Activated gamma-delta T cell treated with anti-CD3 and anti-CD28 coated beads, Interleukin-2, amount 50 U/mL, for 16 hours (primary cell): ENCODE measurements at regions not wholly inside any gene's neighbourhood (a gene's known extent, or its start where the extent isn't known, plus 50 kb on each side); places are given as distances from the start of the nearest gene placed in this dataset.
"Not testable (repeated sequence)": the region's sequence is repeated elsewhere in the genome, so short reads cannot be mapped to it uniquely, and the experiment has no call there.

ENCODE experiments used
- DNase-seq: peaks from one replicate; pipeline ENCODE4 v3.0.0-alpha.2; 2020; ENCODE audit warnings: low read depth

DNA sequence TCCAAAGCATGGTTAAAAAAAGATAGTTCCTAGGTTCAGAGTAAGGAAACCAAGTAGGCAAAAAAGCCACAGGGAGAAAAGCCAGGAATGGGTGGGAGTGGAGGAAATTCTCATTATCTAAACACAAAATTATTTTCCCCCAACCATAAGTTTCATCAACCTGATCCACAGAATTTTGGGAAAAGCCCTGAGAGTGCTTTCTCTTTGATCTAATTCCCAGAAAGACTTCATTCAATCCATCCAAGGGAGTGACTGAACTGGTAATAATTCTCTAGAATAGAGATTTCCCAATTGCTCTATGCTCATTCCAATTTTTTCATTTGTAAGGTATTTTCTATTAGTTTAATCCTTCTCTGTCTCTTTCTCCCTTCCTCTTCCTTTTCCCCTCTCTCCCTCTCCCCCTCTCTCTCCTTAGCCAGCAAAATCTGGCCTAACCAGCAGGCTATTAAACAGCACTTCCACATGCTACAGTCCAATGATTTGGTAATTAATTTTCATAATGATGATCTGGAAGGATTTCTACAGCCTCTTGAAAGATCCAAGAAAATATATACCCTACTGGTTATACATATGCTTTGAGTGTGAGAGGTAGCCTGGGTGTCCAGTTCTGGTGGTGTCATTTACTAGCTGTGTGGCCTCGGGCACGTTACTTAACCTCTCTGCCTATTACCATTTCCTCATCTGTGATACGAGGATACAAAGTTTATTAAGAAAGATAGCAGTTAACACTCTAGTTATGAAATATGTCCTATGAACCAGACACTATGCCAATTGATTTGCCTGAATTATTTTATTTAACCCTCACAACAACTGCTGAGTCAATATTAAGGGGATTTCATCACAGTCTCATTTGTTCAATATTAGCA is 251.5 kb upstream of the RASGEF1B start:
- no peak for DNase-seq

DNA sequence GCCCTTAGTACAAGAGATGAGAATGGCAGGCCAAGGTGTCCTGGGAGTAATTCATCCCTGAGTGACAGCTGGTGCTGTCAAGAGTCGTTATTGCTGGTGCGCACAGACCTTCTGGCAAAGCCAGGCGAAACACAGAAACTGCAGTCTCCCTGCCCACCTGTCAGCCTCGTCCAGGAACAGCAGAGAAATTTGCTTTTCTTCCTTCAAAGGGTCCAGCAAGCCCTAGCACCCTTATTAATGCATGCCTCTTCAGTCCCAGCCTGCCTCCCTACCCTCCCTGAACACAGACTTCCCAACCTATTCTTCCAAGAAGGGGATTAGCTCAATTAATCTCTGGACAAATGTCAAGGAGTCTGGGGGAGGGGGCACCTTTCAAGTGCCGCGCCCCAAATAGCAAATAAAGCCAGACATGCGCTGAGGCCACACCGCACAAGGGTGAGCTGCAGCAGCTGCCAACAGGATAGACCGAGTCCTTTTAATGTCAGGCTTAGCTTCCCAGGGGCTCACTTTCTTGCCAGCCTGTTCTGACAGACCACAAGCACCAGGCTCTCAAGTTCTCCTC is 250.7 kb upstream of the RASGEF1B start:
- no peak for DNase-seq

DNA sequence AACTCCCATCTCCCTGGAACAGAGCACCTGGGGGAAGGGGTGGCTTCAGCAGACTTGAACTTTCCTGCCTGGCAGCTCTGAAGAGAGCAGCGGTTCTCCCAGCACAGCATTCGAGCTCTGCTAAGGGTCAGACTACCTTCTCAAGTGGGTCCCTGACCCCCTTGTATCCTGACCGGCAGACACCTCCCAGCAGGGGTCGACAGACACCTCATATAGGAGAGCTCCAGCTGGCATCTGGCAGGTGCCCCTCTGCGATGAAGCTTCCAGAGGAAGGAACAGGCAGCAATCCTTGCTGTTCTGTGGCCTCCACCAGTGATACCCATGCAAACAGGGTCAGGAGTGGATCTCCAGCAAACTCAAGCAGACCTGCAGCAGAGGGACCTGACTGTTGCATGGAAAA is 244.1 kb upstream of the RASGEF1B start:
- no peak for DNase-seq

DNA sequence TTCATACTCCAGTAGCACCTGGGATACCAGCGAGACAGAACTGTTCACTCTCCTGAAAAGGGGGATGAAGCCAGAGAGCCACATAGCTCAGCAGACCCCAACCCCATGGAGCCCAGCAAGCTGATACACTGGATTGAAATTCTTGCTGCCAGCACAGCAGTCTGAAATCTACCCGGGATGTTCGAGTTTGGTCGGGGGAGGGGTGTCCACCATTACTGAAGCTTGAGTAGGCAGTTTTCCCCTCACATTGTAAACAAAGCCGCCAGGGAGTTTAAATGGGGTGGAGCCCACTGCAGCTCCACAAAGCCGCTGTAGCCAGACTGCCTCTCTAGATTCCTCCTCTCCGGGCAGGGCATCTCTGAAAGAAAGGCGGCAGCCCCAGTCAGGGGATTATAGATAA is 243.7 kb upstream of the RASGEF1B start:
- not testable (repeated sequence) for DNase-seq

DNA sequence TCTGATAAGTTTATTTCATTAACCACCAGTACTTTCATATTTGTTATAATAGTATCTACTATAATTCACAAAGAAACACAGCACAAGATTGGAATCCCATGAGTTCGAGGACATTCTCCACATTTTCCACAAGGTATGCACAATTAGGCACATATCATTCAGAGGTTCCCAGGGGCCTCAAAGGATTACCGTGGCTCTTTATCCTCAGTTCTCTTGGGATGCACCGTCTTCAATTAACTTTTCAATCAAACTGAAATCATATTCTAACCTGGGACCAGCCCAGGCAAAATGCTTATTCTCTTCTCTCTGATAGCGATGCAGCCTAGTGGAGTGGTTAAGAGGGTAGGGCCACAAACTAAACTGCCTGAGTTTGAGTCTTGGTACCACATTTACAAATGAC is 242.6 kb upstream of the RASGEF1B start:
- DNase-seq = no peak

DNA sequence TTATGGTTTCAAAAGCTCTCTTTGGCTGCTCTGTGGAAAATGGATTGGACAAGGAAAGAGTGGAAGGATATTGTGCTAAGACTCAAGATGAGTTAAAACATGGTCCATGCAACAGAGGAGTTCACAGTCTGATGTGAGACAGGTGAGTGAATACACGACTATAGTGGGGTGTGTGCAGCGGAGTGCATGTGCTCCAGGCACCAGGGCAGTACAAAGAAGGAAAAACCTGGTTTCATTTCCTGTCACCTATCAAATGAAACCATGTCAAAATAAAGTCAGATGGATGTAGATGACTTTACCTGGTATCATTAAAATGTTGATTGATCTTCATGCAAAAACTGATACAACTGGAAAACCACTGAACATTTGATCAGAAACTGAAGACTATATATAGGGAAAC is 241.0 kb upstream of the RASGEF1B start:
- DNase-seq = no peak

DNA sequence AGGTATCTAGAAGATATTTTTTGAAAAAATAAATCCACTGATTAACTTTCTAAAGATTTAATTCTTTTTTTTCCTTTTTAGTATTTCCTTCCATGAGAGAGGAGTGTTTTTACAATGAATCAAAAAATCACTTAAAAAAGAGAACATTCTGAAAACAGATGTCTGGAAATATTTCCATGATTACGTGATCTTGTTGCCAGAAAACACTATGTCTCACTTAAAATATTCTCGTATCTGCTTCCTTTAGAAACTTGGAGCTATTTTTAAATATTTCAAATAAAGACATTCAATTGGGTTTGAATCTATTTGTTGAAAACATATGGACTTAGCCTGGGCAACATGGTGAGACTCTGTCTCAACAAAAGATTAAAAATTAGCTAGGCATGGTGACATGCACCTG is 232.8 kb upstream of the RASGEF1B start:
- no peak for DNase-seq

DNA sequence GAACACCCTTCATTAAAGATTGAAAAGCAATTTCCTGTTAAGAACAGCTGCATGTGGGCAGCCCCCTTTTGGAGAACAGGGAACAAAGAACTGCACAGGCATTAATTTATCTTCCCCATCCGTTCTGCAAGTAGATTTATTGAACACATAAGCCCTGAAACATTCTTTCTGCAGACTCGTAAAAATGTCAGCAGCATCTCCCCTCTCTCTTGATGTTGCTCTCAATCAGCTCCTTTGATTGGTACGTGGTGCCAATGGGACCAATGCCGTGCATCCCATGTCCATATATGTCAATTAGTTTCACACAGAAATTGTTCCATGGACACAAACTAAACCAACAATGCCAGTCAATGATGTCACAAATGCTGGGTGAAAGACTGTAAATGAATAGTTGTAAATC is 228.5 kb upstream of the RASGEF1B start:
- no peak for DNase-seq

DNA sequence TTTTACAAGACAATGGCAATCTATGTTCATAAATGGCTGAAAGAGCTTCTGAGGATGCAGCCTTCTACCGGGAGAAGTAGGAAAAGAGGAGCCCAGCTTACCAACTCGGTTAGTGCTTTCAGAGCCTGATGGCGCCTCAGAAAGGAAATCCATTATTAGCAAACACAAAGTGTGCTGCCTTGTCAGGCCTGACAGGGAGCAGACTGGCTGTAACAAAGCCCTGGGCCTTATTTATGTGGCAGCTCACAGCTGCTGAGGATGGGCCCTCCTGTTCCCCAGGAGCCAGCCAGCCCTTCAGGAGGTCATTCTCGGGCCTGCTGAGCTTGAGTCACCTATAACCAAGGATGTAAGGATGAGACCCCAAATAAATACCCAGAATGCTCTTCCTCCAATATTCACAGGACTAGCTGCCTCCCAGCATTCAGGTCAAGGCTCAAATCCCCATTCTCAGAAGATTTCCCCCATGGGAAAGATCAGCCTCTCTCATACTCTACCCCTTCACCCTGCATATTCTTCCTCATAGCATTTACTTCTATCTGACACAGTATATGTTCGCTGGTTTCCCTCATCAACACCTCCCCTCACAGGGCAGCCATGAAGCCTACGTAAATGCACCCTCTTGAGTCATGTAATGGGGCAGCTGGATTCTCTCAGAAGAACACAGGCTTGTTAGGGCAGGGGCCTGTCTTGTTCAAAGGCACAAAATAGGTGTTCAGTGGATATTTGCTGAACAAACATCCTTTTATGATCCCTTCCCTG is 227.0 kb upstream of the RASGEF1B start:
- no peak for DNase-seq

DNA sequence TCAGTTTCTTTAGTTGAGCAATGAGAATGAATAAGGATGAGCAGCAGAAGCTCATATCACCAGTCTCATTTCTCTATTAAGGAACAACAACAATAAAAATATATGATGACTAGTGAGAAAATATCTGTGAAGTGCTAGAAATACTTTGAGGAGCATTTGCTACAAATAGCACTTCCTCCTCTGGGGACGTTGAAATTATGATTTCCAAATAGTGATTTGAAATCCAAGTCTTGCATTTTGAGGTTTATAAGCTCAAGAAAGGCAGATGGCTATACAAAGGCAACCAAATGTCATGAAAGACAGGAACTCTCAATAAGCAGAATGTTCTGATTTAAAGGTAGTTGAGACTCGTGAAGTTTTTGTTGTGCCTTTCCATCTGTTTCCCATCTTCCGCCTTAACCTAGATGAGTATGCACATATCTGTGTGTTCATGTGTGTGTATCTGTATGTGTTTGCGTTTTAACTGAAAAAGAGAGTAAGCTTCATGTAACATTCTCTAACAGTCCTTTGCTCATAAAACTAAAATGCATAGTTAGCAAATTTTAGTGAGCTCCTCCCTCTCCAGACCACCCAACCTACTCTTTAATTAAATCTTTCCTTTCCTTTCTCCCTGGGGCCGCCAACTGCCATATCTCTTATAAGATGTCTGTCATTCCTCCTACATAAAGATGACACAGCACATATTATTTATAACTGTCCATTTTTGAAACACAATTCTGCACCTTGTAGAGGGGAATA is 222.6 kb upstream of the RASGEF1B start:
- DNase-seq = no peak

DNA sequence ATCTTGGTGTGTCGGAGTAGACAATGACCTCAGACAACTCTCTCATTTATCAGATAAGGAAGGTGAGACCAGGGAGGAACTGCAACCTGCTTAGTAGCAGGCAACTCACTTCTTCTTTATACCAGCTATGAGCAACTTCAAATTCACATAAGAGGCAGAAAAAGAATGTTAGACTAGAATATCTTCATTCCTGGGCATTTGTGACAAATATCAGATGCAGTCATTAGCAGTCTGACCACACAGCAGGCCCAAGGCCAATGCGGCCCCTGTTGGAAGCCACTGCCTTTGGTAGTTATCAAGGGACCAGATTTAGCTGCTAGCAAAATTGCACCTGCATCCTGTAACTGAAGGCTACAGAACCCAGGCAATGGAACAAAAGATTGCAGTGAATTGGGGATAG is 219.2 kb upstream of the RASGEF1B start:
- DNase-seq = no peak

DNA sequence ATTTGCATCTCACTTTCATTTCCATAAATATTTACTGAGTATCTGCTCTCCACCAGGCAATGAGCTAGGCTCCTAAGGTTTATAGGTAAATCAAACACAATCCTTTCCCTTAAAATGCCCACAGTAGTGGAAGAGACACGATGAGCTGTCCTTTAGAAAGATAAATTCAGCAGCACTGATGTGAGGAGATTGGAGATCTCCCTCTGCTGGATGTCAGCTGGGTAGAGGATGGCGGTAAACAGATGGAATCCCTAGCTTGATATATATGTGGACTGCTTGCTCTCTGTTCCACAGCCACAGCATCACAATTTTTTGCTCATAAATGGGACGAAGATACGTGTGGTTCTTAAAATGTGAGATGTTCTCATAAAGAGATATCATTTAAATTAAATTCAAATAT is 216.4 kb upstream of the RASGEF1B start:
- no peak for DNase-seq

DNA sequence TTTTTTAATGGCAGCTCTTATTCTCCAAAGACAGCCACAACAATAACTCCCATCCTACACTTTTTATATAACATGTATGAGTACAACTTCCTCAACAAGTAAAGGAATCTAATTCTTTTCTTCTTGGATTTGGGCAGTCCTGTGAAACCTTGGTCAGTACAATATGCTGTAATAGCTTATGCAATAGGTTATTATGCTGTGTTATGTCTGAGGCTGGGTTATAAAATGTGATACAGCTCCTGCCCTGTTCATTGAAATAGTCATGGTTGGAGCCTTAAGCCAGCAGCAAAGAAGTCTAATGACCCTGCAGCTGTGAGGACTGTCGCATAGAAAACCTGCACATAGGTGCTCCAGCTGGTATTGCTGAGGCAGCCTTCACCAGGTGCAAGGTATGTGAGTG is 215.8 kb upstream of the RASGEF1B start:
- DNase-seq = no peak

DNA sequence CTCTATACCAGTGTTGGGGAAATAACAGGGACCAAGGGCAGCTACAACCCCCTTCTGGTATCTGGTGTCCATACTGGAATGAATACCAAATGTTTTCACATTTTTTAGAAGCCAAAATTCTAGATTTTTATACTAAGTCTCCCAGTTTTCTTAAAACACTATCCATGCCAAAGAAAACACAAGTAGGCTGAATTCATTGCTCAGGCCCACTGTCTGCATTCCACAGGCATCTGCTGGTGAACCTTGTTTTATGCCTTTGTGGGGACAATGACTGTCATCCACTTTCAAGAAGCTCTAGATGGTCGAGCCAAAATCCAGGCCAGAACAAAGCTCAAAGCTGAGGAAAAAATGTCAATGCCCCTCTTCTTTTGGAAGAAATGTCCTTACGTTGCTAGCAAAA is 213.4 kb upstream of the RASGEF1B start:
- DNase-seq = no peak

DNA sequence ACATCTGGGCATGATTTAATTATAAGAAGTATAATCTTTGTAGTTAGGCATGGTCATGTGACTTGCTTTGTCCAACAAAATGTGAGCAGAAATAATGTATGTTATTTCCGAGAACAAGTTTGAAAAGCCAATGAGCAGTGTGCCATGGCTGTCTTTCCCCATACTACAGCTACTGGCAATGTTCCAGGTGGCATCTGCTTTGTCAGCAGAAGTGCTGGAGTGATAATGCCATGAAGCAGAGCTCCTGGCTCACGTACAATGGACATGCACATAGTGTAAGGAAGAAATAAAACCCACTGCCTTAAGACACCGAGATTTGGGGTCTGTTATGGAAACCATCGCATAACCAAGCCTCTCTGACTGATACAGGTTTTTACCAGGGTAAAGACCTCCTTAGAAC is 212.6 kb upstream of the RASGEF1B start:
- DNase-seq = no peak

DNA sequence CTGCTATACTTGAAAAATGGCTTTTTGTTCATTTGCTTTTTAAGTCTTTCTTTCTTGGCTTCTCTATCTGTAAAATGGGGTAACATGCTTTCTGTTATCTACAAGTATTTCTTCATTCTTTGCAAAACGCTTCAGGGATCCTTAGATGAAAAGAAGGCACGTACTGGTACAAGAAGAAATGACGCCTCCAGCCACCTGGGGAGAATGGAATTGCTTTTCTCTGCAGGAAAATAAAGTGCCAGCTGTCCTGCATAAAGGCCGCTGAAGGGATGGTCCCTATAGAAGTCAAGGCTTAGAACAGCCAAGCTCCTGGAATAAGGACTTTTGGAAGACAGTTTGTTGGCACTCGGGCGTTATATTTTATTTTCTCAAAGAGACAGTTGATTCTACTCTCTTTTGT is 210.8 kb upstream of the RASGEF1B start:
- DNase-seq = no peak

DNA sequence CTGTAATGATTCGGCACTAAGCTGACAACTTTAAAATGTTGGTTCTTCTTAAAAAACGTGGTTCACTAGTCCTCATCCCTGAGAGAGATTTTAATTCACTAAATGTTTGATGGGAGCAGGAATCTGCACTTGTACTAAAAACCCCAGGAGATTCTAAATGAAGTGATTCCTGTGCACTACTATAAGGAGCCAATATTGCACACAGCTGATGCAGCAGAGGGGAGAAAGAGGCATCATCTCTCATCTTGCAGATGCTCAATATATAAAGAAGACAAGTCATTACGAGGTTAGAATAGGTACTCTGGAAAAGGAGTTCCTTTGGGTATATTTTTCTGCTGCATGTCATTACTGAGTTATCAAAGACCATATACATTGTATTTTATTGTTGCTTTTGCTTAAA is 207.6 kb upstream of the RASGEF1B start:
- no peak for DNase-seq

DNA sequence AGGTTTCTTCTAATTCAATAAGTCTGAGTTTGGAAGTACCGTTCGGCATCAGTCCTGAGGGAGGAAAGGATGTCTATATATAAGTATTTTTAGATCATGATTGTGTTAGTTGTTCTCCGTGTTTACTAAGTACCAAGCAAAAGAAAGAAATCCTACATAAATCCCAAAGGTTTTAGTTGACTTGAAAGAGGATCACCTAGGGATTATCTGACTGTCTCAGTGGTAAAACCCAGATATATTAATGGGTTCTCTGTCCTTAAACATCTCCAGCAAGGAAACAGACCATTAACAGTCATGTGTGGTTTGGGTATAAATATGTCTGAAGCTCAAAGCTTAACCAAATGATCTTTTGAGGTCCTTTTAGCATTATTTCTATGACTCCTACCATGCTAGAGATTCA is 207.1 kb upstream of the RASGEF1B start:
- no peak for DNase-seq

DNA sequence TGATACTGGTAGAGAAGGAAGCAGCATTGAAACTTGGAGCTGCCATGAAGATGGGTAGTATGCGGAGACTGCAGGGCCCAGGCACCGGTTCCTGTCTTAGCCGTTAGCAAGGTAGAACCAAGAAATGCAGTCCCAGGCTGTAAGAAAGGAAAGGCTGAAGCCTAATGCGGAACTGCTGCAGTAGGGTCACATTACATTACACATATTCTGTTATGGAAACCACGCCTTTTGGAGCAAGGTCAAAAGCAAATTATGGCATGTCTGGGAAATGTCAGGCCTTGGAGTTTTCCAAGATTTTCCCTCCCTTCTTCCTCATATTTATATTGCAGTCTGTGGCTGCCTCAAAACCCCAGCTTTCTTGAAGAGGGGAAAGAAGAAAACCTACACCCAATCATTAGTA is 204.8 kb upstream of the RASGEF1B start:
- DNase-seq = no peak

DNA sequence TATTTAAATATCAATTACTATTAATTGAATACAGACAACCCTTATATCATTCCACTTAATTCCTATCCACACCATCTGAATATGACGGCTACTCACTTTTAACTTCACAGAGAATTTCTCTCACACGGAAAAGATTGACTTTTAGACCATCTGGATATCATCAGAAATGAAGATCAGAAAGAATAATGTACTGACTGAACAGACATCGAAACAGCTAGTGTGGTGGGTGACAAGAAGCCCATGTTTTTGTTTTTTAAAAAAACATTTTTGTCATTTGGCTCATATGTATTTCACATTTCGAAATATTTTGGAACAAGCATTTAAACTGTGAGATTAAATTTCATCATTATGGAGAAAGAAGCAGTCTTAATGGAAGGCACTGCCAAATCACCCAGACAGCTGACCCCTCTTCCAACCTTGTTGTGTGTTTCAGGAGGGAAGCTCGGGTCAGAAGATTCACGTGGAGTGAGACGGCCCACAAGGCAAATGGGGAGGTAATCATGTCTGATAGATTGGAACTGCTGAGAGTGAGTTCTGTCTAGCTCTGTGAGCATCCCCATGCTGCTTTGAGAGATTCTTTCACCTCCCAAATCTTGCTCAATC is 204.2 kb upstream of the RASGEF1B start:
- DNase-seq = no peak

DNA sequence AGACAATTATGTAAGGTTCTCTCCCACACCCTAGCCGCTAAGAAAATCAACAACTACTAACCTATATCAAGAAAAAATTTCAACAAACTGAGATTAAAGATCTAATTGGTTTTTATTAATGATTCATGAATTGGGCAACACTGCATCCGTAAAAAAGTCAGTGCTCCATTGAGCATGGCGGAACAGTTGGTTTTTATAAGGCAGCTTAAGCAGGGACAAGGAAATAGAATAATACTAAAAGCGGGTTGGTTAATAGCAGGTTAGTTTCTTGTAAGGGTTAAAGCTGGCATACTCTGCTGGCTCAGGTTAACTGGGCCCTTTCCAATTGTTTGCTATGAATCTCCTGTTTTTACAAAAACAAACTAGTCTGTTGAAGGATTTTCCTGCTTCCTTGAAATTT is 202.3 kb upstream of the RASGEF1B start:
- DNase-seq = no peak

DNA sequence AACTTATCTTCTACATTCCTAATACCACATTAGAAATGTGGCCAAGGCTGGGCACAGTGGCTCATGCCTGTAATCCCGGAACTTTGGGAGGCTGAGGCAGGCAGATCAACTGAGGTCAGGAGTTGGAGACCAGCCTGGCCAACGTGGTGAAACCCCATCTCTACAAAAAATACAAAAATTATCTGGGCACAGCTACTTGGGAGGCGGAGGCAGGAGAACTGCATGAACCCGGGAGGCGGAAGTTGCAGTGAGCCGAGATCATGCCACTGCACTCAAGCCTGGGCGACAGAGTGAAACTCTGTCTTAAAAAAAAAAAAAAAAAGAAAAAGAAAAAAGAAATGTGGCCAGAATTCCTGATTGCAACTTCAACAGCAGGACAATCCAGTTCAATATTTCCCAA is 196.6 kb upstream of the RASGEF1B start:
- not testable (repeated sequence) for DNase-seq
